ENCODE measurements at regions not wholly inside any gene's neighbourhood (a gene's known extent, or its start where the extent isn't known, plus 50 kb on each side); places are given as distances from the start of the nearest gene placed in this dataset.

DNA sequence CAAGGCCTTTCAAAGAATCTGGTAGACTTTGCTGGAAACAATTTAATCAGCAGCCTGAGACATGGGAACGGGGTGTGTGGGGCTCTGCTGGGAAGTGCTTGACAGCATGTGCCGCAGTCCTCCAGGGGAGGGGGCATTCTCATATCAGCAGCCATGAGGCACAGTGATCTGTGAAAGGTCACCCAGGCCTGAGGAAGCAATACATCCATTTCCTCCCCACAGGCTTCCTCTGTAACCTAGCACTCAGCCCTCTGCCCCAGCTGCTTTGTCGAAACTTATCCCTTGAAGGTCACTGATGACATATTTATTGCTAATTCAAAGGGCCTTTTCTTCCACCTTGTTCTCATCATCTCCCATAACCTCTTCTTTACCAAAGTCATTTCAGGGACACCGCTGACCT lies 103.3 kb downstream of the TNFAIP3 start (continued):
- TF ChIP-seq ZNF707 (CRISPR knock-in tag; conservative IDR thresholded peaks at IDR 0.05) = no peak
- TF ChIP-seq TAF1 (IDR thresholded peaks at IDR 0.05; ENCODE audit: control insufficient read depth, extremely low read depth, insufficient read depth, low read length, severe bottlenecking) = no peak
- TF ChIP-seq, protein P1, sequence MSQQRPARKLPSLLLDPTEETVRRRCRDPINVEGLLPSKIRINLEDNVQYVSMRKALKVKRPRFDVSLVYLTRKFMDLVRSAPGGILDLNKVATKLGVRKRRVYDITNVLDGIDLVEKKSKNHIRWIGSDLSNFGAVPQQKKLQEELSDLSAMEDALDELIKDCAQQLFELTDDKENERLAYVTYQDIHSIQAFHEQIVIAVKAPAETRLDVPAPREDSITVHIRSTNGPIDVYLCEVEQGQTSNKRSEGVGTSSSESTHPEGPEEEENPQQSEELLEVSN (IDR thresholded peaks at IDR 0.05; ENCODE audit: borderline replicate concordance in 1 of 2, extremely low read depth in 1 of 2, insufficient read depth in 1 of 2, insufficient read length in 1 of 2, low read depth in 1 of 2, low read length in 1 of 2, poor library complexity in 1 of 2, severe bottlenecking in 1 of 2) = peak in 1 of 2 experiments; percentile 55
- TF ChIP-seq, protein P2, sequence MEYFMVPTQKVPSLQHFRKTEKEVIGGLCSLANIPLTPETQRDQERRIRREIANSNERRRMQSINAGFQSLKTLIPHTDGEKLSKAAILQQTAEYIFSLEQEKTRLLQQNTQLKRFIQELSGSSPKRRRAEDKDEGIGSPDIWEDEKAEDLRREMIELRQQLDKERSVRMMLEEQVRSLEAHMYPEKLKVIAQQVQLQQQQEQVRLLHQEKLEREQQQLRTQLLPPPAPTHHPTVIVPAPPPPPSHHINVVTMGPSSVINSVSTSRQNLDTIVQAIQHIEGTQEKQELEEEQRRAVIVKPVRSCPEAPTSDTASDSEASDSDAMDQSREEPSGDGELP (CRISPR knock-in tag; IDR thresholded peaks at IDR 0.05; ENCODE audit: borderline replicate concordance) = peak; percentile 59; the same call in 1 of the 2 replicates
- TF ChIP-seq, protein P3, sequence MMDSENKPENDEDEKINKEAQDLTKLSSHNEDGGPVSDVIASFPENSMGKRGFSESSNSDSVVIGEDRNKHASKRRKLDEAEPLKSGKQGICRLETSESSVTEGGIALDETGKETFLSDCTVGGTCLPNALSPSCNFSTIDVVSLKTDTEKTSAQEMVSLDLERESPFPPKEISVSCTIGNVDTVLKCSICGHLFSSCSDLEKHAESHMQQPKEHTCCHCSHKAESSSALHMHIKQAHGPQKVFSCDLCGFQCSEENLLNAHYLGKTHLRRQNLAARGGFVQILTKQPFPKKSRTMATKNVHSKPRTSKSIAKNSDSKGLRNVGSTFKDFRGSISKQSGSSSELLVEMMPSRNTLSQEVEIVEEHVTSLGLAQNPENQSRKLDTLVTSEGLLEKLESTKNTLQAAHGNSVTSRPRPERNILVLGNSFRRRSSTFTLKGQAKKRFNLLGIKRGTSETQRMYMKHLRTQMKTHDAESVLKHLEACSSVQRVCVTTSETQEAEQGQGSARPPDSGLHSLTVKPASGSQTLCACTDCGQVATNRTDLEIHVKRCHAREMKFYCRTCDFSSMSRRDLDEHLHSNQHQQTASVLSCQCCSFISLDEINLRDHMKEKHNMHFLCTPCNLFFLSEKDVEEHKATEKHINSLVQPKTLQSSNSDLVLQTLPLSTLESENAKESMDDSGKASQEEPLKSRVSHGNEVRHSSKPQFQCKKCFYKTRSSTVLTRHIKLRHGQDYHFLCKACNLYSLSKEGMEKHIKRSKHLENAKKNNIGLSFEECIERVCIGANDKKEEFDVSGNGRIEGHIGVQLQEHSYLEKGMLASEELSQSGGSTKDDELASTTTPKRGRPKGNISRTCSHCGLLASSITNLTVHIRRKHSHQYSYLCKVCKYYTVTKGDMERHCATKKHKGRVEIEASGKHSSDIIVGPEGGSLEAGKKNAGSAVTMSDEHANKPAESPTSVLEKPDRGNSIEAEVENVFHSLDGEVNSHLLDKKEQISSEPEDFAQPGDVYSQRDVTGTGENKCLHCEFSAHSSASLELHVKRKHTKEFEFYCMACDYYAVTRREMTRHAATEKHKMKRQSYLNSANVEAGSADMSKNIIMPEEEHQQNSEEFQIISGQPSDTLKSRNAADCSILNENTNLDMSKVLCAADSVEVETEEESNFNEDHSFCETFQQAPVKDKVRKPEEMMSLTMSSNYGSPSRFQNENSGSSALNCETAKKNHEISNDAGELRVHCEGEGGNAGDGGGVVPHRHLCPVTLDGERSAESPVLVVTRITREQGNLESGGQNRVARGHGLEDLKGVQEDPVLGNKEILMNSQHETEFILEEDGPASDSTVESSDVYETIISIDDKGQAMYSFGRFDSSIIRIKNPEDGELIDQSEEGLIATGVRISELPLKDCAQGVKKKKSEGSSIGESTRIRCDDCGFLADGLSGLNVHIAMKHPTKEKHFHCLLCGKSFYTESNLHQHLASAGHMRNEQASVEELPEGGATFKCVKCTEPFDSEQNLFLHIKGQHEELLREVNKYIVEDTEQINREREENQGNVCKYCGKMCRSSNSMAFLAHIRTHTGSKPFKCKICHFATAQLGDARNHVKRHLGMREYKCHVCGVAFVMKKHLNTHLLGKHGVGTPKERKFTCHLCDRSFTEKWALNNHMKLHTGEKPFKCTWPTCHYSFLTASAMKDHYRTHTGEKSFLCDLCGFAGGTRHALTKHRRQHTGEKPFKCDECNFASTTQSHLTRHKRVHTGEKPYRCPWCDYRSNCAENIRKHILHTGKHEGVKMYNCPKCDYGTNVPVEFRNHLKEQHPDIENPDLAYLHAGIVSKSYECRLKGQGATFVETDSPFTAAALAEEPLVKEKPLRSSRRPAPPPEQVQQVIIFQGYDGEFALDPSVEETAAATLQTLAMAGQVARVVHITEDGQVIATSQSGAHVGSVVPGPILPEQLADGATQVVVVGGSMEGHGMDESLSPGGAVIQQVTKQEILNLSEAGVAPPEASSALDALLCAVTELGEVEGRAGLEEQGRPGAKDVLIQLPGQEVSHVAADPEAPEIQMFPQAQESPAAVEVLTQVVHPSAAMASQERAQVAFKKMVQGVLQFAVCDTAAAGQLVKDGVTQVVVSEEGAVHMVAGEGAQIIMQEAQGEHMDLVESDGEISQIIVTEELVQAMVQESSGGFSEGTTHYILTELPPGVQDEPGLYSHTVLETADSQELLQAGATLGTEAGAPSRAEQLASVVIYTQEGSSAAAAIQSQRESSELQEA (IDR thresholded peaks at IDR 0.05; ENCODE audit: low read depth) = no peak
- TF ChIP-seq FUS (optimal IDR thresholded peaks at IDR 0.05; ENCODE audit: low read depth, low read length) = no peak
- TF ChIP-seq, protein P4, sequence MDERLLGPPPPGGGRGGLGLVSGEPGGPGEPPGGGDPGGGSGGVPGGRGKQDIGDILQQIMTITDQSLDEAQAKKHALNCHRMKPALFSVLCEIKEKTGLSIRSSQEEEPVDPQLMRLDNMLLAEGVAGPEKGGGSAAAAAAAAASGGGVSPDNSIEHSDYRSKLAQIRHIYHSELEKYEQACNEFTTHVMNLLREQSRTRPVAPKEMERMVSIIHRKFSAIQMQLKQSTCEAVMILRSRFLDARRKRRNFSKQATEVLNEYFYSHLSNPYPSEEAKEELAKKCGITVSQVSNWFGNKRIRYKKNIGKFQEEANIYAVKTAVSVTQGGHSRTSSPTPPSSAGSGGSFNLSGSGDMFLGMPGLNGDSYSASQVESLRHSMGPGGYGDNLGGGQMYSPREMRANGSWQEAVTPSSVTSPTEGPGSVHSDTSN (CRISPR knock-in tag; IDR thresholded peaks at IDR 0.05; ENCODE audit: low read depth) = no peak
- TF ChIP-seq, protein P4 (tag; conservative IDR thresholded peaks at IDR 0.05; ENCODE audit: low read depth) = peak; percentile 64; the same call in 1 of the 2 replicates
- TF ChIP-seq, protein P5, sequence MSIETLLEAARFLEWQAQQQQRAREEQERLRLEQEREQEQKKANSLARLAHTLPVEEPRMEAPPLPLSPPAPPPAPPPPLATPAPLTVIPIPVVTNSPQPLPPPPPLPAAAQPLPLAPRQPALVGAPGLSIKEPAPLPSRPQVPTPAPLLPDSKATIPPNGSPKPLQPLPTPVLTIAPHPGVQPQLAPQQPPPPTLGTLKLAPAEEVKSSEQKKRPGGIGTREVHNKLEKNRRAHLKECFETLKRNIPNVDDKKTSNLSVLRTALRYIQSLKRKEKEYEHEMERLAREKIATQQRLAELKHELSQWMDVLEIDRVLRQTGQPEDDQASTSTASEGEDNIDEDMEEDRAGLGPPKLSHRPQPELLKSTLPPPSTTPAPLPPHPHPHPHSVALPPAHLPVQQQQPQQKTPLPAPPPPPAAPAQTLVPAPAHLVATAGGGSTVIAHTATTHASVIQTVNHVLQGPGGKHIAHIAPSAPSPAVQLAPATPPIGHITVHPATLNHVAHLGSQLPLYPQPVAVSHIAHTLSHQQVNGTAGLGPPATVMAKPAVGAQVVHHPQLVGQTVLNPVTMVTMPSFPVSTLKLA (conservative IDR thresholded peaks at IDR 0.05) = 0 out of 4 replicates have a peak, but pooled peaks of 1 of the 2 experiments have one; percentile 26

Measured in K562 (cell line).